Large intestine (tissue), 3 donors: ENCODE measurements at regions not wholly inside any gene's neighbourhood (a gene's known extent, or its start where the extent isn't known, plus 50 kb on each side); places are given as distances from the start of the nearest gene placed in this dataset.

ENCODE experiments used
- DNase-seq, 2 donors: peaks; one replicate each; pipeline versions ENCODE4 v3.0.0 to v3.0.0-alpha.2; 2013
- H3K27ac ChIP-seq: one replicate; pipeline ENCODE4 v1.5.1; 2013; ENCODE audit warnings: low read length
- H3K27me3 ChIP-seq: 2 replicates; pipeline ENCODE4 v1.6.1; 2013; ENCODE audit warnings: low read length; ENCODE audit not compliant: control insufficient read depth, insufficient read depth
- H3K36me3 ChIP-seq: 2 replicates; pipeline ENCODE4 v1.6.1; 2013; ENCODE audit warnings: low read length; ENCODE audit not compliant: control insufficient read depth, insufficient read depth
- H3K4me1 ChIP-seq: one replicate; pipeline ENCODE4 v1.6.1; 2013; ENCODE audit warnings: low read length; ENCODE audit not compliant: control insufficient read depth, insufficient read depth
- H3K4me3 ChIP-seq: one replicate; pipeline ENCODE4 v1.5.1; 2013; ENCODE audit warnings: low read length
- H3K9me3 ChIP-seq: one replicate; pipeline ENCODE4 v1.6.1; 2013; ENCODE audit warnings: mild to moderate bottlenecking, low read depth, low read length, moderate library complexity; ENCODE audit not compliant: control insufficient read depth
- WGBS: methylation state at CpG from one replicate; pipeline ENCODE4 v1.1.5; 2013; ENCODE audit warnings: low lambda C conversion rate; ENCODE audit not compliant: insufficient coverage; 5-methylcytosine and 5-hydroxymethylcytosine counted together

GRCh38 chr11:27968461-27968860 is 139.5 kb downstream of the KIF18A start:
- no peaks in the 10 kb centered on the region for H3K4me1 ChIP-seq
- H3K36me3 ChIP-seq = no peaks in the 10 kb centered on the region
- H3K9me3 ChIP-seq = no peaks in the 10 kb centered on the region
- H3K27me3 ChIP-seq = no peaks in the 10 kb centered on the region
- H3K4me3 ChIP-seq = no peak overlapping the region
- WGBS = 94% methylated on average over 2 of the region's 2 CpGs
- H3K27ac ChIP-seq = no peak overlapping the region
- DNase-seq = no peak

GRCh38 chr11:27965559-27965958 is 142.4 kb downstream of the KIF18A start:
- WGBS = 63% methylated on average over 2 of the region's 3 CpGs
- H3K4me3 ChIP-seq = no peak overlapping the region
- no peaks in the 10 kb centered on the region for H3K4me1 ChIP-seq
- no peak overlapping the region for H3K27ac ChIP-seq
- DNase-seq = no peak
- H3K9me3 ChIP-seq = no peaks in the 10 kb centered on the region
- no peaks in the 10 kb centered on the region for H3K27me3 ChIP-seq
- H3K36me3 ChIP-seq = no peaks in the 10 kb centered on the region

- H3K4me3 ChIP-seq = no peak overlapping the region
- no peaks in the 10 kb centered on the region for H3K9me3 ChIP-seq
- H3K27me3 ChIP-seq = no peaks in the 10 kb centered on the region
- H3K4me1 ChIP-seq = no peaks in the 10 kb centered on the region
- no peaks in the 10 kb centered on the region for H3K36me3 ChIP-seq
- no CpG with 5 or more reads among the region's 2 CpGs for WGBS
- DNase-seq = no peak
- H3K27ac ChIP-seq = no peak overlapping the region
These were observed 144.6 kb downstream of the KIF18A start for GRCh38 chr11:27963370-27963769.

- Histone ChIP-seq H3K27ac (no peak overlapping the region), H3K4me1 (no peaks in the 10 kb centered on the region), H3K4me3 (no peak overlapping the region), H3K9me3 (no peaks in the 10 kb centered on the region), H3K36me3 (no peaks in the 10 kb centered on the region), H3K27me3 (no peaks in the 10 kb centered on the region)
- no peak for DNase-seq
- no CpG with 5 or more reads among the region's 1 CpG for WGBS
These were observed 157.8 kb downstream of the KIF18A start for GRCh38 chr11:27949951-27950738.

- H3K4me3 ChIP-seq = no peak overlapping the region
- no peak for DNase-seq
- no peak overlapping the region for H3K27ac ChIP-seq
- no peaks in the 10 kb centered on the region for H3K4me1 ChIP-seq
- H3K27me3 ChIP-seq = no peaks in the 10 kb centered on the region
- no CpG with 5 or more reads among the region's 1 CpG for WGBS
- H3K36me3 ChIP-seq = no peaks in the 10 kb centered on the region
- H3K9me3 ChIP-seq = no peaks in the 10 kb centered on the region
These were observed 162.6 kb downstream of the KIF18A start for GRCh38 chr11:27945348-27945747.

GRCh38 chr11:27938011-27938410 is 169.9 kb downstream of the KIF18A start:
- Histone ChIP-seq H3K4me3 (no peak overlapping the region), H3K4me1 (no peaks in the 10 kb centered on the region), H3K27me3 (no peaks in the 10 kb centered on the region), H3K36me3 (no peaks in the 10 kb centered on the region), H3K9me3 (no peaks in the 10 kb centered on the region), H3K27ac (no peak overlapping the region)
- WGBS = 62% methylated on average over 2 of the region's 4 CpGs
- no peak for DNase-seq

- DNase-seq = no peak
- Histone ChIP-seq H3K27me3 (no peaks in the 10 kb centered on the region), H3K27ac (no peak overlapping the region), H3K4me1 (no peaks in the 10 kb centered on the region), H3K36me3 (no peaks in the 10 kb centered on the region), H3K4me3 (no peak overlapping the region), H3K9me3 (no peaks in the 10 kb centered on the region)
- 56% methylated on average over 2 of the region's 7 CpGs for WGBS
These were observed 173.2 kb downstream of the KIF18A start for GRCh38 chr11:27934830-27935145.

GRCh38 chr11:27933992-27934829 is 173.7 kb downstream of the KIF18A start:
- Histone ChIP-seq H3K27ac (no peak overlapping the region), H3K9me3 (no peaks in the 10 kb centered on the region), H3K4me1 (no peaks in the 10 kb centered on the region), H3K4me3 (no peak overlapping the region), H3K36me3 (no peaks in the 10 kb centered on the region), H3K27me3 (no peaks in the 10 kb centered on the region)
- no CpG with 5 or more reads among the region's 13 CpGs for WGBS
- no peak for DNase-seq

GRCh38 chr11:27931770-27932169 is 176.2 kb downstream of the KIF18A start:
- no peak overlapping the region for H3K4me3 ChIP-seq
- no peaks in the 10 kb centered on the region for H3K36me3 ChIP-seq
- no peaks in the 10 kb centered on the region for H3K4me1 ChIP-seq
- no peaks in the 10 kb centered on the region for H3K9me3 ChIP-seq
- WGBS = no CpG with 5 or more reads among the region's 1 CpG
- no peak overlapping the region for H3K27ac ChIP-seq
- no peaks in the 10 kb centered on the region for H3K27me3 ChIP-seq
- no peak for DNase-seq

- no peaks in the 10 kb centered on the region for H3K4me1 ChIP-seq
These were observed 177.0 kb downstream of the KIF18A start for GRCh38 chr11:27930946-27931345.

More at GRCh38 chr11:27930946-27931345, 177.0 kb downstream of the KIF18A start:
- no peak overlapping the region for H3K27ac ChIP-seq
- no CpG with 5 or more reads among the region's 1 CpG for WGBS
- H3K36me3 ChIP-seq = no peaks in the 10 kb centered on the region
- no peaks in the 10 kb centered on the region for H3K9me3 ChIP-seq
- DNase-seq = no peak
- H3K27me3 ChIP-seq = no peaks in the 10 kb centered on the region
- no peak overlapping the region for H3K4me3 ChIP-seq
